GM18867 (cell line): ENCODE measurements at regions not wholly inside any gene's neighbourhood (a gene's known extent, or its start where the extent isn't known, plus 50 kb on each side); places are given as distances from the start of the nearest gene placed in this dataset.
"Not testable (repeated sequence)": the region's sequence is repeated elsewhere in the genome, so short reads cannot be mapped to it uniquely, and the experiment has no call there.

Source experiments
- ATAC-seq: cut with Tn5 transposase; IDR thresholded peaks from one replicate; pipeline ENCODE4 v1.9.1; 2021; ENCODE audit warnings: mild to moderate bottlenecking, moderate library complexity; ENCODE audit not compliant: unreplicated experiment

DNA sequence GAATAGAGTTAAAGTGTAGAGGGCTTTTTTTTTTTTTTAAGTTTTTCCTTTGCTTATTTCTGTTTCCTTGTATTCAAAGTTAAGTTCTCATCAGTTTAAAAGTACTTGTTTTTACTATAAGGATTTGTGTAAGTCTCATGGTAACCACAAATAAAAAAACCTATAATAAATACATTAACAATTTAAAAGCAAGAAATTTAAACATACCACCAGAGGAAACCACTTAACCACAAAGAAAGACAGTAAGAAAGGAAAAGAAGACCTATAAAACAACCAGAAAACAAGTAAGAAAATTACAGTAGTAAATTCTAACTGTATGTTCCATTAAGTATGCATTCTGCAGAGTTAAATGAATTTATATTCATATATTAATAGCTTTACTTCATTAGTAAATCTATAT lies 999.1 kb upstream of the ATXN8OS start:
- no peak for ATAC-seq

GRCh38 chr13:69107436-69107835 lies 1000.2 kb upstream of the ATXN8OS start:
- no peak for ATAC-seq

DNA sequence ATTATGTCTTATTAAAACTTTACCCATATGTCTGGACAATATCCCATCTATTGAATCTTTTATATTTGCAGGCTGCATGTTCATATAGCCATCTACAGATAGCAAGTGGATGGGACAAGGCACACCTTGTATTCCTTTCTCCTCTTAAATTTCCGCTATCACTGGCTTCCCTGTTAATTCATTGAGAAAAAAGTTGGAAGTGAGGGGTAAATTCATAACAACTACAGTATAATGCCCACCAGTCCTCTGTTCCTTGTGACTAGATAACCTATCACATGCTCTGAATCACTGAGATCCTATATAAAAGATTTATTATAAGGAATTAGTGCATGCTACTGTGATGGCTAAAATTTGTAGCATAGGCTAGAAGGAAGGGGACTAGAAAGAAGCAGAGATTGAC lies 1005.8 kb upstream of the ATXN8OS start:
- ATAC-seq: no peak

DNA sequence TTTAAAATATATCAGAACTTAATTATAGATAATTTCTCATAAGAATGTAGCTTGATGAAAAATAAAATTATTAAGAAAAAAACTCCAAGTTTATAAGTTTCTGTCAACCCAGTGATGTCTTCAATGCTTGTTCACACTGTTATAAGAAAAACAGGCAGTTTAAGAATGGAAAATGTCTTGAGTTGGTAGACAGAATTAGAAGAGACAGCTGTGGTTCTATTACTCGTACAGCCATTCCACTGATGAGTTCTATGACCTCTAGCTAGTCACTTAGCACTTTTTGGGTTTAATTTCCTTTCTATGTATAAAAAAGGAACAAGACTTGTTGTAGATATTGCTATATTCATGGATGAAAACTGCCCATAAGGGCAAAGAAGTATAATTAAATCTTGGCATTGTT lies 1013.1 kb upstream of the ATXN8OS start:
- ATAC-seq: no peak

DNA sequence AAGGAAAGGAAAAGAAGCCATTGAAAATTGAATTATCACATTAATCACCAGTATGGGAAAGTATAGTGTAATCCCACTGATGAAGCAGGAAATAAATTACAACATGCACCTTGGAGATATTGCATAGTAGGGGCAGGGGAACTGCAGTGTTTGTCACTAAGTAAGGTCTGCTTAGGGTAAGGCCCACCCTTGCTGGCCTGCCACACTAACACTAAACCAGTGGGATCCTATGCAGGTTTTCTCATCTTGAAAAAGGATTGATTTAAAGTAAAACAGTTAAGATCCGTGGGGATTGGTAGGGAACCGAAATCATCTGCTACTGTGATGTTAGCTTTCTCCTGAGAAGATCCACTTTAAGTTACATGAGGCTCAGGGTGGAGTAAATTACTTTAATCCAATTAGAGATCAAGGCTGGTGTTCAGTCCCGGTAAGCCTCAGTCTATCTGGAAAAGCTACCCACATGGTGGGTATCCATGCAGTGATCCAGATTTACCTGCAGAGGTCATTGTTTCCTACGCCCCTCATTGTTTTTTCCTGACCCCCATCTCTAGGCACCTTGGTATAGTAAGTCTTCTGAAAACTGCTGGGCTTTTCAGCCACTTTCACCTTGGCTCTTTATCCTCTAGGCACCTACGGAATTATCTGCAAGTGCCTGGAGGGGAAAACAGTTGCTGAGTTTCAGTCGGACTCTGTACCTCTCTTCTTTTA lies 1014.9 kb upstream of the ATXN8OS start:
- no peak for ATAC-seq

GRCh38 chr13:69077267-69077666 lies 1030.4 kb upstream of the ATXN8OS start:
- ATAC-seq: no peak

DNA sequence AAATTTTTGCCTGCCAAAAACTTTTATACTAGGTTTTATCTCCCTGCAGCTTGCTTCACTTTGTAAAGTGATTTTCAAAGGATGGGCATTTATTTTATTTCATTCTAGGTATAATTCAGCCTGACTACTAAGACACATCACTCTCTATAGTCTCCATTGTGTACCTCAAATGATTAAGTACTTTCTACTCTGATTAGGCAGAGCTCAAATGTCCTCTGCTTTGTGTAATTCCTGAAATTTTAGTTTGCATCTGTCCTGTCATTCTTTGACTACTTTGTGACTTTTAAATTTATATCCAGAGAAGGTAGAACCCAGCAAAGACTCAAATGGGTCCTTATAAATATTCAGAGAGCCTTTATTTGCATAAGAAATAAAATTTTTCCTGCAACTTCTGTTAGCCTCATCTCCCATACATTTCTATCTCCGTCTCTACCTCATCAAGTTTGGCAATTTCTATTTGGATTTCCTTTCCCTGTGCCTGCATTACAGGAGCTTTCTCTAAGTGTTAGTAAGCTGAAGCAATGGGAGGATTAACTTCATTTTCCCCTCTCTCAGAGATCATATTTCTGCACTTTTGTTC lies 1038.0 kb upstream of the ATXN8OS start:
- no peak for ATAC-seq

GRCh38 chr13:69050696-69051095 lies 1056.9 kb upstream of the ATXN8OS start:
- ATAC-seq: no peak

DNA sequence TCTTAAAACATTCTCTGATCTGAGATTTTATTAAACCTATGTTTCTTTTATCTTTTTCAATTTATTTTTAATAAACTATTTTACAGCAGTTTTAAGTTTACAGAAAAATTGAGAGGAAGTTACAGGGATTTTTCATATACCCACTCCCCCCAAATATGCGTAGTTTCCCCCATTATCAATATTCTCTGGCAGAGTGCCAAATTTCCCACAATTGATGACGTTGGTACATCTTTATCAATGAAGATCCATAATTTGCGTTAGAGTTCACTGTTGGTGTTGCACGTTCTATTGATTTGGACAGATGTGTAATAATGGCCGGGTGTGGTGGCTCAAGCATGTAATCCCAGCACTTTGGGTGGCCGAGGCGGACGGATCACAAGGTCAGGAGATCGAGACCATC lies 1063.0 kb upstream of the ATXN8OS start:
- ATAC-seq: no peak

DNA sequence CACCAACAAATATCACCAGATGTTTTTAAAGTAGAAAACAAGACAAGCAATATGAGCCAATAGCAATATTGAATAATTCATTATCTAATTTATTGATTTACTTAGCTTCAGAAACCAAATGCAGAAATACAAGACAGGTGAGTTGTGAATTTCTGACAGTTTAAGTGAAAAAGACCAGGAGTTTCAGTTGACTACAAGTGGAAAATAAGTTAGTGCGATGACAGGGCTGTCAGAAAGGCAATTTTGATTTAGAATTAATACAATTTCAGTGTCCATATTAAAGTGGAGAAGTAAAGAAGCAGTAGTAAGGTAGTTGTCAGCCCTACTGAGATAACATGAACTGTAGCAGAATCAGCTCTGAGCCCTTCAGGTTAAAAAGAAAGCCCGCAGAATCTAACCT lies 1066.7 kb upstream of the ATXN8OS start:
- ATAC-seq: no peak

GRCh38 chr13:69035771-69036170 lies 1071.9 kb upstream of the ATXN8OS start:
- ATAC-seq: no peak

- ATAC-seq: no peak
Measured at GRCh38 chr13:69028936-69029335, 1078.7 kb upstream of the ATXN8OS start.

DNA sequence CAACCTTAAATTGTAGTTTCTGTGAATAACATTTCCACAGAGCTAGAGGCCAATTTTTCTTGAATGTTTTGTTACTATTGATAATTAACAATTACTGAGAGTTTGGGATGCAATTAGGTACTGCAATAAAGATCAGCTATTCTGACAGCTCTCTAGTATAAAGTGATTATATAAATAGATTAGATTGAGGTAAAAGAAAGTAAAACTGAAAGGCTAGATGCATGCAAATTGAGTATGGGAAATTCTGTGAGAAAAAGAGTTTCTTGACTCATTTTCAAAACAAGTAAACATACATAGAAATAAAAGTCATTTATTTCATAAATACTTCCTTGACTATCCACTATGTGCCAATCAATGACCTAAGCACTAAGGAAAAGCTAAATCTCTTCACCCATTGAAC lies 1087.5 kb upstream of the ATXN8OS start:
- ATAC-seq: no peak

GRCh38 chr13:69018173-69018572 lies 1089.5 kb upstream of the ATXN8OS start:
- not testable (repeated sequence) for ATAC-seq

DNA sequence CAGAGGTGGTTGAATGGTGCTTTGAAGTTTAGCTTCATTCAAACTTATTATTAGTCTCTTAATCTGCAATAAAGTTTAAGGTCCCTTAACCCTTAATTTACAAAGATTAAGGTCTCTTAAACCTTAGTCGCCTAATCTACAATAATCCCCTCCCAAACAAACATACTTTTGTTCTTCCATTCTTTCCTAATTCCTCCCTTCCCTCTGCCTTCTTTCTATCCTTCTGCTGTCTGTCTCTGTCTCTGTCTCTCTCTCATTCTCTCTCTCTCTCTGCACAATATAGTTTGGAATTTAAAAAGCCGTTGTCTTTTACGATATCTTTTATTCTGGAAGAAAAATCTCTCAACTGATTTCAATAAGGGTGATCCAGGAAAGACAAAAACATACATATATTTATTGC lies 1096.8 kb upstream of the ATXN8OS start:
- no peak for ATAC-seq

GRCh38 chr13:69008499-69008898 lies 1099.1 kb upstream of the ATXN8OS start:
- no peak for ATAC-seq

GRCh38 chr13:68998056-68998455 lies 1109.6 kb upstream of the ATXN8OS start:
- no peak for ATAC-seq

DNA sequence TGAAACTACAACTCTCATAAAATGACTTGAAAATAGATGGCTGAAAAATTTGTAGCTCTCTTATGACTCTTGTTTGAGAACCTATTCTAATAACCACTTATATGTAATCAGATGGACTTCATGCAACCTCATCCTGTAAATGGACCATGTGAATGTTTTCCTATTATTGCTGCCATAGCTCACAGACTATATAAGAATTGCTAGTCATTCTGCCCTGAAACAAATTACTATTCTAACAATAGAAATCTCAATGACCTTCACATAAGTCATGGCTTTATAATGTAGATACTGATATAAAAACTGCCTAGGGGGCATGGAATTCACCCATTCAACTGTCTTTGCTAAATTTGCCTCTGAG lies 1111.0 kb upstream of the ATXN8OS start:
- no peak for ATAC-seq

GRCh38 chr13:68995972-68996667 lies 1111.5 kb upstream of the ATXN8OS start:
- no peak for ATAC-seq

GRCh38 chr13:68993154-68993553 lies 1114.5 kb upstream of the ATXN8OS start:
- ATAC-seq: no peak

GRCh38 chr13:68988176-68988575 lies 1119.5 kb upstream of the ATXN8OS start:
- no peak for ATAC-seq

GRCh38 chr13:68987585-68987984 lies 1120.0 kb upstream of the ATXN8OS start:
- ATAC-seq: no peak
